H9 (cell line): ENCODE measurements at regions not wholly inside any gene's neighbourhood (a gene's known extent, or its start where the extent isn't known, plus 50 kb on each side); places are given as distances from the start of the nearest gene placed in this dataset.

Source experiments
- DNase-seq: peaks from one replicate; pipeline ENCODE4 v3.0.0-alpha.2; 2017
- H2AFZ ChIP-seq: one replicate; pipeline ENCODE4 v1.6.1; 2013; ENCODE audit warnings: mild to moderate bottlenecking, low read length, control low read depth, moderate library complexity
- H2AK5ac ChIP-seq: 2 replicates; pipeline ENCODE4 v1.6.1; 2013; ENCODE audit warnings: low read length, control low read depth, mixed read lengths; ENCODE audit not compliant: insufficient read length
- H2BK120ac ChIP-seq: one replicate; pipeline ENCODE4 v1.6.1; 2013; ENCODE audit warnings: low read depth, mild to moderate bottlenecking, low read length, control low read depth, inconsistent platforms; ENCODE audit not compliant: poor library complexity, severe bottlenecking
- H2BK12ac ChIP-seq: 2 replicates; pipeline ENCODE4 v1.6.1; 2013; ENCODE audit warnings: low read length, control low read depth, mixed read lengths, low read depth; ENCODE audit not compliant: insufficient read length
- H2BK15ac ChIP-seq: 2 replicates; pipeline ENCODE4 v1.6.1; 2013; ENCODE audit warnings: low read depth, low read length, control low read depth
- H2BK20ac ChIP-seq: one replicate; pipeline ENCODE4 v1.6.1; 2013; ENCODE audit warnings: low read depth, mild to moderate bottlenecking, low read length, control low read depth, inconsistent platforms; ENCODE audit not compliant: poor library complexity, severe bottlenecking
- H2BK5ac ChIP-seq: 2 replicates; pipeline ENCODE4 v1.6.1; 2013; ENCODE audit warnings: low read length, control low read depth, mixed read lengths; ENCODE audit not compliant: insufficient read length
- H3K14ac ChIP-seq: 2 replicates; pipeline ENCODE4 v1.6.1; 2013; ENCODE audit warnings: low read length, control low read depth; ENCODE audit not compliant: insufficient read depth
- H3K18ac ChIP-seq: 2 replicates; pipeline ENCODE4 v1.6.1; 2013; ENCODE audit warnings: low read depth, mild to moderate bottlenecking, mixed read lengths, low read length, control low read depth; ENCODE audit not compliant: insufficient read length
- H3K23ac ChIP-seq: 2 replicates; pipeline ENCODE4 v1.6.1; 2013; ENCODE audit warnings: low read length, control low read depth, mixed read lengths, low read depth; ENCODE audit not compliant: insufficient read length
- H3K23me2 ChIP-seq: 2 replicates; pipeline ENCODE4 v1.6.1; 2013; ENCODE audit warnings: low read depth, mild to moderate bottlenecking, mixed read lengths, low read length, control low read depth; ENCODE audit not compliant: insufficient read length, poor library complexity, severe bottlenecking
- H3K27ac ChIP-seq: 2 replicates; pipeline ENCODE4 v1.5.1; 2013; ENCODE audit warnings: low read length, control low read depth, mixed read lengths, low read depth; ENCODE audit not compliant: insufficient read length
- H3K27me3 ChIP-seq: 2 replicates; pipeline ENCODE4 v1.6.1; 2013; ENCODE audit warnings: low read length, control low read depth, inconsistent platforms; ENCODE audit not compliant: insufficient read depth
- H3K4ac ChIP-seq: 2 replicates; pipeline ENCODE4 v1.6.1; 2013; ENCODE audit warnings: low read depth, mild to moderate bottlenecking, control low read depth, inconsistent platforms, low read length, moderate library complexity
- H3K4me1 ChIP-seq: 2 replicates; pipeline ENCODE4 v1.6.1; 2013; ENCODE audit warnings: low read length, control low read depth, inconsistent platforms; ENCODE audit not compliant: insufficient read depth
- H3K4me2 ChIP-seq: 2 replicates; pipeline ENCODE4 v1.6.1; 2013; ENCODE audit warnings: low read length, control low read depth, mixed read lengths; ENCODE audit not compliant: insufficient read length, insufficient read depth
- H3K56ac ChIP-seq: 2 replicates; pipeline ENCODE4 v1.6.1; 2013; ENCODE audit warnings: low read depth, mild to moderate bottlenecking, mixed read lengths, low read length, control low read depth; ENCODE audit not compliant: insufficient read length
- H3K79me1 ChIP-seq: 2 replicates; pipeline ENCODE4 v1.6.1; 2013; ENCODE audit warnings: low read depth, mild to moderate bottlenecking, moderate library complexity, low read length, control low read depth, inconsistent platforms; ENCODE audit not compliant: insufficient read depth, poor library complexity, severe bottlenecking
- H3K79me2 ChIP-seq: 2 replicates; pipeline ENCODE4 v1.6.1; 2013; ENCODE audit warnings: low read length, control low read depth, inconsistent platforms; ENCODE audit not compliant: insufficient read depth
- H3K9ac ChIP-seq: 2 replicates; pipeline ENCODE4 v1.6.1; 2013; ENCODE audit warnings: low read length, control low read depth, mixed read lengths; ENCODE audit not compliant: insufficient read length; ENCODE audit errors: extremely low read depth
- H3K9me3 ChIP-seq: one replicate; pipeline ENCODE4 v1.6.1; 2013; ENCODE audit warnings: low read depth, low read length, inconsistent platforms; ENCODE audit not compliant: control insufficient read depth
- H3T11ph ChIP-seq: one replicate; pipeline ENCODE4 v1.6.1; 2013; ENCODE audit warnings: mild to moderate bottlenecking, low read length, control low read depth, inconsistent platforms
- H4K20me1 ChIP-seq: one replicate; pipeline ENCODE4 v1.6.1; 2013; ENCODE audit not compliant: control insufficient read depth, insufficient read length, insufficient read depth
- H4K5ac ChIP-seq: 2 replicates; pipeline ENCODE4 v1.6.1; 2013; ENCODE audit warnings: low read depth, mild to moderate bottlenecking, mixed read lengths, low read length, control low read depth; ENCODE audit not compliant: insufficient read length
- H4K8ac ChIP-seq: replicated peaks from 2 replicates; pipeline ENCODE4 v1.6.1; 2013; ENCODE audit warnings: low read length, control low read depth, mixed read lengths, low read depth; ENCODE audit not compliant: insufficient read length
- H4K91ac ChIP-seq: 2 replicates; pipeline ENCODE4 v1.6.1; 2013; ENCODE audit warnings: low read depth, mild to moderate bottlenecking, moderate library complexity, mixed read lengths, low read length, control low read depth; ENCODE audit not compliant: insufficient read length
- H3K27ac Mint-ChIP-seq, 3 experiments: 2 replicates in 2 of 3; 3 replicates in 1 of 3; pipeline ENCODE4 v1.8.0; 2020 to 2021; ENCODE audit warnings: mixed read lengths in 3 of 3, mild to moderate bottlenecking in 1 of 3, moderate library complexity in 1 of 3
- H3K27me3 Mint-ChIP-seq: 2 replicates; pipeline ENCODE4 v1.8.0; 2021; ENCODE audit warnings: low read depth, mild to moderate bottlenecking, moderate library complexity, mixed read lengths
- H3K36me3 Mint-ChIP-seq, 3 experiments: 2 replicates in 2 of 3; 3 replicates in 1 of 3; pipeline ENCODE4 v1.8.0; 2020 to 2021; ENCODE audit warnings: low read depth in 3 of 3, mixed read lengths in 3 of 3; ENCODE audit not compliant: insufficient read depth in 1 of 3
- H3K4me1 Mint-ChIP-seq, 2 experiments: 2 replicates each; pipeline ENCODE4 v1.8.0; 2020; ENCODE audit warnings: mixed read lengths in 2 of 2
- H3K4me3 Mint-ChIP-seq, 2 experiments: 2 replicates in 1 of 2; 3 replicates in 1 of 2; pipeline ENCODE4 v1.8.0; 2020 to 2021; ENCODE audit warnings: mild to moderate bottlenecking in 2 of 2, mixed read lengths in 2 of 2, moderate library complexity in 1 of 2
- H3K9me3 Mint-ChIP-seq, 2 experiments: 2 replicates in 1 of 2; 3 replicates in 1 of 2; pipeline ENCODE4 v1.8.0; 2020; ENCODE audit warnings: mild to moderate bottlenecking in 2 of 2, mixed read lengths in 2 of 2, moderate library complexity in 1 of 2
- WGBS: extraction: QIAGEN DNeasy Blood & Tissue Kit; methylation state at CpG from one replicate; pipeline ENCODE4 v1.1.7; 2013; ENCODE audit warnings: missing lambda C conversion rate, low lambda C conversion rate, mixed read lengths; ENCODE audit not compliant: insufficient read length; ENCODE audit errors: extremely low coverage; 5-methylcytosine and 5-hydroxymethylcytosine counted together
- TF ChIP-seq, protein P1 (sequence below): fragments of 200-600 bp; sonication (generic); conservative IDR thresholded peaks from 3 replicates; pipeline ENCODE4 v1.8.0; 2021; ENCODE audit warnings: antibody characterized with exemption, mild to moderate bottlenecking

DNA sequence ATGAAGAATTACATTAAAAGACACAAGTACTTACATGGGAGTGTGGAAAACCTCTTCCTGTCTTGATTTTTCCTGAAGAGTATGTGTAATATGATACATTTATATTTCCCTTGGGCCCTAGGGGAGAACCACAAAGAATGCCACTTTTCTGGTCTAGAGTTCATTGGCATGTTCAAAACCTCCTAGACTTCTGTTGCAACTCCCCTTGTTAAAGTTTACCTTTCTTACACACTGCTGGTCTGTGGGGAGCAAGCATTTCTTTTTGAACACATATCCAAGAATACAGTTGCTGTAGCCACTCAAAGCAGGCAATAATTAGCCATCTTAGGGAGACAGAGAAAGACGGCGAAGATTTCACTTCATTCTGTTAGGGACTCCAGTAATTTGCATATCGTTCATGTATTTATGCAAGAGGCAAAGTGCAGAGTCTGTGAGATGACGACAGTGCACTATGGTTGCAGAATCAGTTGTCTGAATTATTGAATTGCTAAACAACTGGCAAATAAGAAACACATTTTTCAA, 103.5 kb downstream of the NOL4 start:
- no peaks in the 10 kb centered on the region; the same call in 1 of the 2 replicates for H3K4me1 ChIP-seq
- DNase-seq: no peak

More for the DNA sequence above, 103.5 kb downstream of the NOL4 start:
- Mint-ChIP-seq H3K27ac (no peak overlapping the region), H3K27me3 (peaks cover 8% of the 10 kb centered on the region), H3K9me3 (no peaks in the 10 kb centered on the region), H3K4me3 (no peak overlapping the region), H3K4me1 (peaks cover 2 to 7% of the 10 kb centered on the region in 2 experiments), H3K36me3 (no peaks in the 10 kb centered on the region)
- H2BK12ac ChIP-seq: no peak overlapping the region
- H2BK120ac ChIP-seq: no peak overlapping the region
- H2BK5ac ChIP-seq: no peak overlapping the region
- no peak overlapping the region for H4K5ac ChIP-seq
- no peak overlapping the region for H3K4ac ChIP-seq
- H3K18ac ChIP-seq: no peak overlapping the region
- H2BK20ac ChIP-seq: no peak overlapping the region
- no peaks in the 10 kb centered on the region for H3K27me3 ChIP-seq
- H4K20me1 ChIP-seq: no peaks in the 10 kb centered on the region
- H3K9me3 ChIP-seq: no peaks in the 10 kb centered on the region
- no peak overlapping the region for H3K4me2 ChIP-seq
- H4K91ac ChIP-seq: no peak overlapping the region
- H2BK15ac ChIP-seq: no peak overlapping the region
- TF ChIP-seq, protein P1, sequence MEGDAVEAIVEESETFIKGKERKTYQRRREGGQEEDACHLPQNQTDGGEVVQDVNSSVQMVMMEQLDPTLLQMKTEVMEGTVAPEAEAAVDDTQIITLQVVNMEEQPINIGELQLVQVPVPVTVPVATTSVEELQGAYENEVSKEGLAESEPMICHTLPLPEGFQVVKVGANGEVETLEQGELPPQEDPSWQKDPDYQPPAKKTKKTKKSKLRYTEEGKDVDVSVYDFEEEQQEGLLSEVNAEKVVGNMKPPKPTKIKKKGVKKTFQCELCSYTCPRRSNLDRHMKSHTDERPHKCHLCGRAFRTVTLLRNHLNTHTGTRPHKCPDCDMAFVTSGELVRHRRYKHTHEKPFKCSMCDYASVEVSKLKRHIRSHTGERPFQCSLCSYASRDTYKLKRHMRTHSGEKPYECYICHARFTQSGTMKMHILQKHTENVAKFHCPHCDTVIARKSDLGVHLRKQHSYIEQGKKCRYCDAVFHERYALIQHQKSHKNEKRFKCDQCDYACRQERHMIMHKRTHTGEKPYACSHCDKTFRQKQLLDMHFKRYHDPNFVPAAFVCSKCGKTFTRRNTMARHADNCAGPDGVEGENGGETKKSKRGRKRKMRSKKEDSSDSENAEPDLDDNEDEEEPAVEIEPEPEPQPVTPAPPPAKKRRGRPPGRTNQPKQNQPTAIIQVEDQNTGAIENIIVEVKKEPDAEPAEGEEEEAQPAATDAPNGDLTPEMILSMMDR: no peak
- no peak overlapping the region for H3K23ac ChIP-seq
- no peak overlapping the region for H3K9ac ChIP-seq
- H3K79me1 ChIP-seq: no peaks in the 10 kb centered on the region
- no peaks in the 10 kb centered on the region for H3K23me2 ChIP-seq
- no peak overlapping the region for H3K14ac ChIP-seq
- H3K79me2 ChIP-seq: no peaks in the 10 kb centered on the region
- no peak overlapping the region for H3K56ac ChIP-seq
- WGBS: no CpG with 5 or more reads among the region's 4 CpGs
- H4K8ac ChIP-seq: no peak overlapping the region
- H3T11ph ChIP-seq: no peak overlapping the region
- no peak overlapping the region for H2AFZ ChIP-seq
- no peak overlapping the region for H3K27ac ChIP-seq
- H2AK5ac ChIP-seq: no peak overlapping the region
